ENCODE measurements at regions not wholly inside any gene's neighbourhood (a gene's known extent, or its start where the extent isn't known, plus 50 kb on each side); places are given as distances from the start of the nearest gene placed in this dataset.

DNA sequence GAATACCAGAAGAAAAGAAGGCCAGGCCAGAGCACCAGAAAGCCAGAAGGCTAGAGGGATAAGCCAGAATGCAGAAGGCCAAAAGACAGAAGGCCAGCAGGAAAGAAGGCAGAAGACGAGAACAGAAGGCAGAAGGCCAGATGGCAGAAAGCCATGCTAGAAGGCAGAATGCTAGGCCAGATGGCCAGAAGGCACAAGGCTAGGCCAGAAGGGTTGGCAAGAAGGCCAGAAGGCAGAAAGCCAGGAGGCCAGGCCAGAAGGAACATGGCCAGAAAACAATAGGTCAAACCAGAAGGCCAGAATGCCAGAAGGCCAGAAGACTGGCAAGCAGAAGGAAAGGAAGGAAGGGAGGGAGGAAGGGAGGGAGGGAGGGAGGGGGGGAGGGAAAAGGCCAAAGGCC is 188.8 kb downstream of the TUBA3C start:
- TF ChIP-seq, protein P1, sequence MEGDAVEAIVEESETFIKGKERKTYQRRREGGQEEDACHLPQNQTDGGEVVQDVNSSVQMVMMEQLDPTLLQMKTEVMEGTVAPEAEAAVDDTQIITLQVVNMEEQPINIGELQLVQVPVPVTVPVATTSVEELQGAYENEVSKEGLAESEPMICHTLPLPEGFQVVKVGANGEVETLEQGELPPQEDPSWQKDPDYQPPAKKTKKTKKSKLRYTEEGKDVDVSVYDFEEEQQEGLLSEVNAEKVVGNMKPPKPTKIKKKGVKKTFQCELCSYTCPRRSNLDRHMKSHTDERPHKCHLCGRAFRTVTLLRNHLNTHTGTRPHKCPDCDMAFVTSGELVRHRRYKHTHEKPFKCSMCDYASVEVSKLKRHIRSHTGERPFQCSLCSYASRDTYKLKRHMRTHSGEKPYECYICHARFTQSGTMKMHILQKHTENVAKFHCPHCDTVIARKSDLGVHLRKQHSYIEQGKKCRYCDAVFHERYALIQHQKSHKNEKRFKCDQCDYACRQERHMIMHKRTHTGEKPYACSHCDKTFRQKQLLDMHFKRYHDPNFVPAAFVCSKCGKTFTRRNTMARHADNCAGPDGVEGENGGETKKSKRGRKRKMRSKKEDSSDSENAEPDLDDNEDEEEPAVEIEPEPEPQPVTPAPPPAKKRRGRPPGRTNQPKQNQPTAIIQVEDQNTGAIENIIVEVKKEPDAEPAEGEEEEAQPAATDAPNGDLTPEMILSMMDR (IDR thresholded peaks at IDR 0.05) = no peak
- TF ChIP-seq, protein P2, sequence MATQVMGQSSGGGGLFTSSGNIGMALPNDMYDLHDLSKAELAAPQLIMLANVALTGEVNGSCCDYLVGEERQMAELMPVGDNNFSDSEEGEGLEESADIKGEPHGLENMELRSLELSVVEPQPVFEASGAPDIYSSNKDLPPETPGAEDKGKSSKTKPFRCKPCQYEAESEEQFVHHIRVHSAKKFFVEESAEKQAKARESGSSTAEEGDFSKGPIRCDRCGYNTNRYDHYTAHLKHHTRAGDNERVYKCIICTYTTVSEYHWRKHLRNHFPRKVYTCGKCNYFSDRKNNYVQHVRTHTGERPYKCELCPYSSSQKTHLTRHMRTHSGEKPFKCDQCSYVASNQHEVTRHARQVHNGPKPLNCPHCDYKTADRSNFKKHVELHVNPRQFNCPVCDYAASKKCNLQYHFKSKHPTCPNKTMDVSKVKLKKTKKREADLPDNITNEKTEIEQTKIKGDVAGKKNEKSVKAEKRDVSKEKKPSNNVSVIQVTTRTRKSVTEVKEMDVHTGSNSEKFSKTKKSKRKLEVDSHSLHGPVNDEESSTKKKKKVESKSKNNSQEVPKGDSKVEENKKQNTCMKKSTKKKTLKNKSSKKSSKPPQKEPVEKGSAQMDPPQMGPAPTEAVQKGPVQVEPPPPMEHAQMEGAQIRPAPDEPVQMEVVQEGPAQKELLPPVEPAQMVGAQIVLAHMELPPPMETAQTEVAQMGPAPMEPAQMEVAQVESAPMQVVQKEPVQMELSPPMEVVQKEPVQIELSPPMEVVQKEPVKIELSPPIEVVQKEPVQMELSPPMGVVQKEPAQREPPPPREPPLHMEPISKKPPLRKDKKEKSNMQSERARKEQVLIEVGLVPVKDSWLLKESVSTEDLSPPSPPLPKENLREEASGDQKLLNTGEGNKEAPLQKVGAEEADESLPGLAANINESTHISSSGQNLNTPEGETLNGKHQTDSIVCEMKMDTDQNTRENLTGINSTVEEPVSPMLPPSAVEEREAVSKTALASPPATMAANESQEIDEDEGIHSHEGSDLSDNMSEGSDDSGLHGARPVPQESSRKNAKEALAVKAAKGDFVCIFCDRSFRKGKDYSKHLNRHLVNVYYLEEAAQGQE (IDR thresholded peaks at IDR 0.05; ENCODE audit: insufficient read depth in 1 of 2, low read depth in 2 of 2, low read length in 1 of 2) = no peak
